GM21526 (cell line): ENCODE measurements at regions not wholly inside any gene's neighbourhood (a gene's known extent, or its start where the extent isn't known, plus 50 kb on each side); places are given as distances from the start of the nearest gene placed in this dataset.

Experiments
- ATAC-seq: cut with Tn5 transposase; IDR thresholded peaks from one replicate; pipeline ENCODE4 v1.9.1; 2021; ENCODE audit warnings: moderate library complexity; ENCODE audit not compliant: unreplicated experiment, low FRiP score

DNA sequence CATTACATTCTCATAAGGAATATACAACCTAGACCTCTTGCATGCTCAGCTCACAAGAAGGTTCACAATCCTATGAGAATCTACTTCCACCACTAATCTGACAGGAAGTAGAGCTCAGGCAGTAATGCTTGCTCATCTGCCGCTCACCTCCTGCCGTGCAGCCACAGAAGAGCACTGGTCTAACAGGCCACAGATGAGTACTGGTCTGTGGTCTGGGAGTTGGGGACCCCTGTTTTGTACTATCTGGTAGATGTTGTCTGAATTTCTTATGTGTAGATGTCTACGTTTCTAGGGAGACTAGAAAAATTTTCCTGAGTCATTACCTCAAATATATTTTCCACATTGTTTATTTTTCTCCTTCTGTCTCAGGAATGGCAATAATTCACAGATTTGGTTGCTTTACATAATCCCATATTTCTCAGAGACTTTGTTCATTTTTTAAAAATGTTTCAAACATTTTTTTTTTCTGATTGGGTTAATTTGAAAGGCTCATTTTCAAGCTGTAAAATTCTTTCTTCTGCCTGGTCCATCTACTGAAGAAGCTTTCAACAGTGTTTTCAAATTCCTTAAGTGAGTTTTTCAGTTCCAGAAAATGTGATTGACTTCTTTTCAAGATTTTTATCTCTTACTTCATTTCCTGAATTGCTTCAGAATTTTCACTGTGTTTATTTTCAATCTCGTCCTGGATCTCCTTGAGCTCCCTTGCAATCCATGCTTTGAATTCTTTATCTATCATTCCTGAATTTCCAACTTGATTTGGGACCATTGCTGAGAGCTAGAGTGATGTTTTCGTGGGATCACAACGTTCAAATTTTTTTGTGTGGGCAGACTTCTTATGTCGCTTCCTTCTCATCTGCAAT is 1322.2 kb downstream of the PCDH9 start:
- ATAC-seq, result no peak

GRCh38 chr13:65901723-65902122 is 1328.4 kb downstream of the PCDH9 start:
- ATAC-seq, result no peak

DNA sequence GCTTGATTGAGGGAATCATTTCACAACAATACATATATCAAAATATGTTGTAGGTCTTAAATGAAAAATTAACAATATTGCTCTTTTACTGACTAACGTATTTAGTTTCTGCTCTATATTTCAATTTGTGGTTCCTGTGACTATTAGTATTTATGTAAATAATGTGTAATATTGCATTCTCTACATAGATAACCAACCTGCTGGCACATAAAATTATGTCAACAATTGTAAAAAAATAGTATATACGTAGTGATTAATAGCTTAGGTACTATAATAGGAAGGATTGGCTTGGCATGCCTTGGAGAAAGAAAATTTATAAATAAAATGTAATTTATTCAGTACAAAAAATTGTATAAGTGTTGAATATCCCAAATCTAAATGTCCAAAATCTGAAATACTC is 1336.1 kb downstream of the PCDH9 start:
- no peak for ATAC-seq

GRCh38 chr13:65892859-65893258 is 1337.3 kb downstream of the PCDH9 start:
- no peak for ATAC-seq

DNA sequence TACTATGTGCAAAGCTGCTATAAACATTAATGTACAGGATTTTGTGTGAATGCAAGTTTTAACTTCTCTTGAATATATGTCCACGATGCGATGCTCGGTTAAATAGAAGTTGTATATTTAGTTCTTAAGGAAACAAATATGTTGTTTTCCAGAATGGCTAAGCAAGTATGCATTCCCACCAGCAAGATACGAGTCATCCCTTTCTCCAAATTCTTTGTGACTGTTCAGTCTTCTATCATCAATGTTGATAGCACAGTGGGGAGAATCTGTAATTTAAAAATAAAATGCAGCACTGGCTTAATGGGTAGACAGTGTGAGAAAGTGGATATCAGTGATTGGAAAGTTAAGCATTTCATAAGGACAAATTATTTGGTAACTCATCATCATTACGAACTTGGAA is 1340.8 kb downstream of the PCDH9 start:
- ATAC-seq, result no peak

- no peak for ATAC-seq
These were observed 1347.3 kb downstream of the PCDH9 start for GRCh38 chr13:65882810-65883209.

GRCh38 chr13:65881561-65882155 is 1348.5 kb downstream of the PCDH9 start:
- ATAC-seq, result no peak

GRCh38 chr13:65875031-65875430 is 1355.1 kb downstream of the PCDH9 start:
- no peak for ATAC-seq

DNA sequence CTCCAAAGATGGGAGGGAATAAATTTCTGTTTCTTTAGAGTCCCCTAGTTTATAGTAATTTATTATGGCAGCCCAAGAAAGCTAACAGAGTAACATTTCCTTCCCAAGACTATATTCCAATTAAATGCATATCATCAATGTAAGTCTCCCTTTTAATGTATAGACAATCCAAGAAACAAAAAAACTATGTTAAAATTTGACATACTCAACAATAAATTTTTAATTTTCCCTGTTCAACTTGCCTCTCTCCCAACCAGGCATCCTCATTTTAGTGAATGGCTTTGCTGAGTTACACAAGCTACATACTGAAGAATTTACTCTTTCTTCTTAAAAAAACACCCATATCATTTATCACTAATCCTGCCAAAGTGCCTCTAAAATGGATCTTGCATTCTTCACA is 1357.7 kb downstream of the PCDH9 start:
- no peak for ATAC-seq

GRCh38 chr13:65868884-65869283 is 1361.3 kb downstream of the PCDH9 start:
- no peak for ATAC-seq

DNA sequence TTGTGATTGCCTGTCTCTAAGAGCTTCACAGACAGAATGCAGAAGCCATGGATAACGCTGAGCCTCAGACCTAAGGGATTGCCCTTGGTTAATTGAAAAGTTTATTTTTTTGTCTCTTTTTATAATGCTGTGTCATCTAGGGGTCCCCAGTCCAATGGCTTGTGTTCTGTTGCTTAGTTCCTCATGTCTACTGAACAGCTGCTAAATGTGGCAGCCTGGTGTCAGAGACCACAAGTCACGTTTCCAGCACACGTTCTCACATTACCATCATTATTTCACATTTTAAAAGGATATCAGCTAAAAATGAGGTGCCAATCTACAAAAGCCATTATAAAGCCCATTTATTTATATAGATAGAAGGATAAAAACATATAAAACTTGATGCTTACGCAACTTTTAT is 1362.0 kb downstream of the PCDH9 start:
- no peak for ATAC-seq

DNA sequence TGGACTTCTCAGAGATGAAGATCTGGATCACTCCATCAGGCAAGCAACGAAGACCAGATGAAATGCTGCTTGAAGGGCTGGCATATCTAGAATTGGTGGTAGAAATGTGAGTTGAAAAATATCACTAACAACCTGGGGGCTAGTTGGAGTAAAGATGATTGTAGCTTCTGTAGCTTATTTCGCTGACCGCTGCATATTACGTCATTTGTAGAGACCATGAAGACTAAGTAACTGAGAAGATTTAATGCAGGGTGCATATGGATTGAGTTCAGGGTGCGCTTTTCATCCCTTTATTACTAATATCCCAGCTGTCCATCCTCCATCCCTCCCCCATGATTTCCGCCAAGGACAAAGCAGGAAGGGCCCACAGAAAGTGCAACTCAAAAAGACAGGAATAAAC is 1364.0 kb downstream of the PCDH9 start:
- no peak for ATAC-seq

GRCh38 chr13:65865206-65865605 is 1364.9 kb downstream of the PCDH9 start:
- no peak for ATAC-seq

- ATAC-seq, result no peak
These were observed 1366.1 kb downstream of the PCDH9 start for GRCh38 chr13:65864039-65864438.

GRCh38 chr13:65860306-65860705 is 1369.8 kb downstream of the PCDH9 start:
- ATAC-seq, result no peak

DNA sequence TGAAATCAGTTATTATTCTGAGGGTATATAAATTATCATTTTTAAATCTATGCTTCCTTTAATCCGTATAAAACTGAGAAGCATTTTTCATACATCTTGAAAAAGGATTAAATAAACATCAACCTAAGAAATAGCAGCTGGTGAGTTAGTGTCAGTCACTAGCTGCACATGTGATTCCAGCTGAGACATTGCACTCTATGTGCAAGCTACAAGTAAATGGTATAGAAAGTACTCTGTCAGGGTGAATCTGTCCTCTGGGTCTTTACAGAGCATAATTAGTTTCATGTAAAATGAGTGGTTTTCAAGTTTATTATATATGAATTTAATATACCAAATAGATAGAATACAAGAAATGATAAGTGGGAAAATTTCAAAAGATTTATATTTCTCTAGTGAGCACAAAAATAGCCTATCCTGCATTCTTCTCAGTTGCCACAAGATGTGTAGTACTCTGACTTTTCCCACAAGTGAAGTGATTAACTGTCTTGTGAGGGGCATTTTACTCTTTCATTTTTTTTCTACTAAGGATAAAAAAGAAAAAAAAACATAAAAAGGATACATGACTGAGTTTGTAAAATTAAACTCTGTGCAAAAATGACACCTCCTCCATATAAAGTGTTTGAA is 1372.1 kb downstream of the PCDH9 start:
- ATAC-seq, result no peak

- no peak for ATAC-seq
These were observed 1373.7 kb downstream of the PCDH9 start for GRCh38 chr13:65856431-65856830.

- ATAC-seq, result no peak
These were observed 1374.8 kb downstream of the PCDH9 start for GRCh38 chr13:65855242-65855805.

- ATAC-seq, result no peak
These were observed 1375.7 kb downstream of the PCDH9 start for GRCh38 chr13:65854431-65854830.

DNA sequence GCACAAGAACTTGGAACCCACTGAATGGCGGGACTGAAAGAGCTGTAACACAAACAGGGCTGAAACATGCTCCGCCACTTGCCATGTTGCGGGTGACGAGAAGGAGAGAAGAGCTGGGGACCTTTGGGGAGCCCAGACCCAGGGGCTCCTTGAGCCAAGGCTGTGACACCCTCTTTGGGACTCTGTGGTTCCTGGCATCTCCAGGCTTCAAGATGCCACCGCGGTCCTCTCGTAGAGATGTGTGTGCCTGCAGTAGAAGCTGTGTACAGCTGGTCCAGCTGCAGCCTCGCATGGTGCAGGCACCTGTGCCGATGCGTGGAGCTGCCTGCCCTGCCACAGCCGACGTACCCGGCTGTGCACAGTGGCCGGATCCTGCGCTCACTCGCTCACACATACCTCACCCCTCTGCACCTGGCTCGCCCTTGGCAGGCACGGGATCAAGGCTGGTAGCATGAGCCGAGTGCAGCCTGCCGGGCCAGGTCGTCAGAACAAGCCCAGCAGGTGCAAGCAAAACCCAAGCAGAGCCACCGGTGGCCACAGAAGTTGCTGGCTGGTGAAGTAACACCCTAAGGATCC is 1385.8 kb downstream of the PCDH9 start:
- no peak for ATAC-seq

DNA sequence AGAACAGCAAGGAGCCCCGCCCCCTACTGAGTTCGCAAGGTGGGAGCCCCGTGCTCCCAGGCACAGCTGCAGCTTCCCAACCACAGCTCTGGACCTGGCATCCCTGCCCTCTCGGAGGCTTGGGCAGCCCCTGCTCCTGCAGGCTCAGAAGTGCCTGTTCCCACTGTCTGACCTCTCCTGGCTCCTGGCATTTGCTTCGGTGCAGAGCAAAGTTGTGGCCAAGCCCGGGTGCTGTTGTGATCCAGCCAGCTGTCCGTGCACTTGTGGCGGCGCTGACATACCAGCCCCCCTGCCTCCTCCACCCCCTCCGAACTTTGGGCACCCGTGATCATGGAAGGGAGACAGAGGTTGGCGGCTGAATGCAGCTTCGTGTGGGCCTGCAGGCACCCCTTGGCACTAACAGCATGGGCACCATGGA is 1386.8 kb downstream of the PCDH9 start:
- ATAC-seq, result no peak
